Spinal cord (tissue), 9 donors: ENCODE measurements at regions not wholly inside any gene's neighbourhood (a gene's known extent, or its start where the extent isn't known, plus 50 kb on each side); places are given as distances from the start of the nearest gene placed in this dataset.

Experiments used
- DNase-seq, 6 donors: peaks; one replicate each; pipeline versions ENCODE4 v3.0.0 to v3.0.0-alpha.2; 2013 to 2015; ENCODE audit warnings: low spot score in 6 of 6, low read depth in 4 of 6
- H3K27ac ChIP-seq: one replicate; pipeline ENCODE4 v1.5.1; 2013; ENCODE audit warnings: low read depth, low read length, control low read depth
- H3K27me3 ChIP-seq: one replicate; pipeline ENCODE4 v1.6.1; 2013; ENCODE audit warnings: low read length; ENCODE audit not compliant: control insufficient read depth, insufficient read depth
- H3K36me3 ChIP-seq: one replicate; pipeline ENCODE4 v1.6.1; 2013; ENCODE audit warnings: low read length; ENCODE audit not compliant: control insufficient read depth, insufficient read depth
- H3K4me1 ChIP-seq: one replicate; pipeline ENCODE4 v1.6.1; 2013; ENCODE audit warnings: low read length; ENCODE audit not compliant: control insufficient read depth, insufficient read depth
- H3K4me3 ChIP-seq: one replicate; pipeline ENCODE4 v1.5.1; 2013; ENCODE audit warnings: low read depth, low read length, control low read depth
- H3K9me3 ChIP-seq: one replicate; pipeline ENCODE4 v1.6.1; 2013; ENCODE audit warnings: low read length; ENCODE audit not compliant: control insufficient read depth, insufficient read depth
- WGBS: methylation state at CpG from one replicate; pipeline ENCODE4 v1.1.5; 2013; ENCODE audit warnings: missing lambda C conversion rate; ENCODE audit not compliant: insufficient coverage; 5-methylcytosine and 5-hydroxymethylcytosine counted together
- donor health status: healthy.

DNA sequence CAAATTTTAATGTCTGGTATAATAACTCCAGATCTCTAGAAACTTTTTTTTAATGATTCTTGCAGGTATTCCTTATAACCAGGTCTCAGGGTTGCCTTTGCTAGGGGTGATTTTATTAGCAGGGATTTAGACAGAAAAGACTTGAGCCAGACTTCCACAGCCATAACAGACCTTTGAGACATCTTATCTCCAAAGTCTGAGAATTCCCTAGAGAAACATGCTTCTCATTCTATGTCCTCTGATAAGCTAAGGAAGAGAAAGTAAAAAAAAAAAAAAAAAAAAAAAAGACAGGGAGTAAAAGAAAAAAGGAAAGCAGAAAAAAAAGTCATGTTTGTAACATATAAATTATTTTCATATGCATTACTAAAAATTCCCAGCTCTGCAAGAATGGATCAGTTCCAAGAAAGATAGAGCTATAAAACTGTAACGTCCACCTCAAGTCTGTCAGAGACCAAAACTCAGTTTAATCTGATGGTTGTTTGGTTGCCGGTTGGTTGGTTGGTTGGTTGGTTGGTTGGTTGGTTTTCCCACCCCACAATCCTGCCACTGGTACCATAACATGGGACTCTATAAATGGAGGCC, 153.8 kb downstream of the COL6A3 start:
- Histone ChIP-seq H3K27ac (no peak overlapping the region), H3K4me1 (no peaks in the 10 kb centered on the region), H3K9me3 (no peaks in the 10 kb centered on the region), H3K36me3 (no peaks in the 10 kb centered on the region), H3K27me3 (no peaks in the 10 kb centered on the region), H3K4me3 (no peak overlapping the region)
- no CpG with 5 or more reads among the region's 2 CpGs for WGBS
- DNase-seq = no peak

DNA sequence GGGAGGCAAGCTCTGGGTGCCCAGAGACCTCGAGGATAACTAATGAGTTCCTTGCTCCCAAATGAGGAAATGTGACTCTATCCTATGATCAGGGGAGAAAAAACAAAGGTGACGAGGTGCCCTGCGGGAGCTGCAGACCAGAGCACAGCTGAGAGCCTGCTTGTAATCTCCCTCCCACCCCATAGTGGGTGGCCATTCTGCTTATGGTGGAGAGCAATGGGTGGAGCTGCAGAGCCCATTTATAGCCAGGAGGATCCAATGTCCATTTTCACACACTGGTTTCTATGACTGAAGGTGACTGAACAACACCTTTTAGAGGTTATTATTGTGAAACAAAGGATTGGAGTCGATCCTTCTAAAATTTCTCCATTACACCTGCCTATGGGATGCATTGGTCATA, 153.3 kb downstream of the COL6A3 start:
- no peak for DNase-seq
- Histone ChIP-seq H3K4me3 (no peak overlapping the region), H3K36me3 (no peaks in the 10 kb centered on the region), H3K9me3 (no peaks in the 10 kb centered on the region), H3K27ac (no peak overlapping the region), H3K4me1 (no peaks in the 10 kb centered on the region), H3K27me3 (no peaks in the 10 kb centered on the region)
- no CpG with 5 or more reads among the region's 4 CpGs for WGBS

DNA sequence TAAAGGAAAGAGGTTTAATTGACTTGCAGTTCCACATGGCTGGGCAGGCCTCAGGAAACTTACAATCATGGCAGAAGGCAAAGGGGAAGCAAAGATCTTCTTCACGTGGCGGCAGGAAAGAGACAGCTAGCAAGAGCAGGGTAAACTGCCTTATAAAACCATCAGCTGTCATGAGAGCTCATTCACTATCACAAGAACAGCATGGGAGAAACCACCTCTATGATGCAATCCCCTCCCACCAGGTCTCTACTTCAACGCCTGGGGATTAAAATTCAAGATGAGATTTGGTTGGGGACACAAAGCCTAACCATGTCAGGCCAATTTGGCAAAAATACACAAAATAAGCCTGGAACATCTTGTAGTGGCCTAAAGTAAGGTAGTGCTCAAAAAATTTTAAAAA, 152.6 kb downstream of the COL6A3 start:
- H3K36me3 ChIP-seq = no peaks in the 10 kb centered on the region
- H3K9me3 ChIP-seq = no peaks in the 10 kb centered on the region
- no peaks in the 10 kb centered on the region for H3K4me1 ChIP-seq
- no peak overlapping the region for H3K4me3 ChIP-seq
- no peak for DNase-seq
- WGBS = 93% methylated on average over 2 of the region's 3 CpGs
- no peaks in the 10 kb centered on the region for H3K27me3 ChIP-seq
- H3K27ac ChIP-seq = no peak overlapping the region

DNA sequence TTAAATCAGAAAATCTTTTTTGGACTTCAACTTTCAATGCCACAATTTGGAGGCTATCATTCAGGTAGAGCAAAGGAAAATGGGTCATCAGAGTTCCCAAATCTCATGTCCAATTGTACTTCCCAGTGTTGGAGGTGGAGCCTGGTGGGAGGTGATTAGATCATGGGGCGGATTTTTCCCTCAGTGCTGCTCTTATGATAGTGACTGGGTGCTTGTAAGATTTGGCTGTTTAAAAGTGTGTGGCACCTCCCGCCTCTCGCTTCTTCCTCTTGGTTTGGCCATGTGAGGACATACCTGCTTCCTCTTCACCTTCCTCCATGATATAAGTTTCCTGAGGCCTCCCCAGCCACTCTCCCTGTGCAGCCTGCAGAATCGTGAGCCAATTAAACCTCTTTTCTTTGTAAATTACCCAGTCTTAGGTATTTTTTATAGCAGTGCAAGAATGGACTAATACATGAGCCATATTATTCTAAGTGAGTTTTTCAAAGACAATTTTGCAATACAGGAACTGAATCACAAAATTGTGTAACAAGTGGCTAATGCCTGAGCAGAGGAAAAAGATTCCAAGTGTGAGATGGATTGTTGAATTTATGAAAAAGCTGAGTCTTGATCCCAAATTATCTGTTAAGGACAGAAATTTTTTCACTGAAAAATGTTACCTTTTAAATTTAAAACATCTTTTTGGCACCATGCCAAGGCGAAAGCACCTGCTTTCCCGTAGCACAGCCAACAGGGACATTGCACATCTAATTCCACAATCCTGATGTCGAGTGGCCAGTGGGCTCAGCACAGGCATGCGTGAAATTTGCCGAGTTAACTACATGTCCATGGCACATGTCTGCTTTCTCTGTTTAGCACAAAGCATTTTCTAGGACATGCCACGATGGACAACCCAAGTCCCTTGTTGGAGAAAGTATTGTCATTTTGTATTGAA, 150.9 kb downstream of the COL6A3 start:
- Histone ChIP-seq H3K36me3 (no peaks in the 10 kb centered on the region), H3K27ac (no peak overlapping the region), H3K9me3 (no peaks in the 10 kb centered on the region), H3K4me1 (no peaks in the 10 kb centered on the region), H3K4me3 (no peak overlapping the region), H3K27me3 (no peaks in the 10 kb centered on the region)
- no peak for DNase-seq
- 78% methylated on average over 5 of the region's 10 CpGs for WGBS

DNA sequence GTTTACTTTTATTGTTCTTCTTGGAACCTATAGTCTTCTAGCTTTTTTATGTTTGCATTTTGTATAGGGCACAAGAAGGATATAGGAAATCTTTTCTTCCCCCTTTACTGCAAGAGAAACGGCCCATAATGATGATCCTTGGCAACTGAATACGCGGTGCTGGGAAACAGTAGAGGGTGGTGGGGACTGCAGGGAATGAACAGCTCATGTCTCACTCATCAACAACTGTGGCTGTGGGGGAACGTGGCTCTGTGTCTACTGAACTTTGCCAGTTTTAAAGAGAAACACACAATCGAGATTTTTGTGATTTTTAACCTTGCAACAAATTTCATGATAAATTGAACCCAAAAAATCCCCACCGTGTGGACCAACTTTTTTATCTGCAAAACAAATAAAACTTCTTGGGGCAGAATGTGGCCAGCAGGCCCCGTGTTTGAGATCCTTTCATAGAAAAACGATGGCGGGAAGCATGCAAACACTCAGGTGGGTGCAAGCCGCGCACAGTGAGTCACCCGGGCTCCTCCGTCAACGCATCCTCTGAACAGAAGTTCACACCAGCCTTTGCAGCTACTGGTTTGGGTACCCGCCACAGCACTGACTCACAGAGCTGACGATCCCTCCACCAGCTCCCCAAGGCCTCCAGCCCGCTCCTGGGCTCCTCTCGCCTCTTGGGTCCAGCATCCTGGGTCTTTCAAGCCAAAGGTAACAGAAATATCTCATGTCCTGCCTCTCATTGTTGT, 149.3 kb downstream of the COL6A3 start:
- H3K27me3 ChIP-seq = no peaks in the 10 kb centered on the region
- no peak overlapping the region for H3K4me3 ChIP-seq
- no peak for DNase-seq
- H3K27ac ChIP-seq = no peak overlapping the region
- peaks cover 2% of the 10 kb centered on the region for H3K4me1 ChIP-seq
- no peaks in the 10 kb centered on the region for H3K36me3 ChIP-seq
- no peaks in the 10 kb centered on the region for H3K9me3 ChIP-seq
- 82% methylated on average over 16 of the region's 18 CpGs for WGBS

DNA sequence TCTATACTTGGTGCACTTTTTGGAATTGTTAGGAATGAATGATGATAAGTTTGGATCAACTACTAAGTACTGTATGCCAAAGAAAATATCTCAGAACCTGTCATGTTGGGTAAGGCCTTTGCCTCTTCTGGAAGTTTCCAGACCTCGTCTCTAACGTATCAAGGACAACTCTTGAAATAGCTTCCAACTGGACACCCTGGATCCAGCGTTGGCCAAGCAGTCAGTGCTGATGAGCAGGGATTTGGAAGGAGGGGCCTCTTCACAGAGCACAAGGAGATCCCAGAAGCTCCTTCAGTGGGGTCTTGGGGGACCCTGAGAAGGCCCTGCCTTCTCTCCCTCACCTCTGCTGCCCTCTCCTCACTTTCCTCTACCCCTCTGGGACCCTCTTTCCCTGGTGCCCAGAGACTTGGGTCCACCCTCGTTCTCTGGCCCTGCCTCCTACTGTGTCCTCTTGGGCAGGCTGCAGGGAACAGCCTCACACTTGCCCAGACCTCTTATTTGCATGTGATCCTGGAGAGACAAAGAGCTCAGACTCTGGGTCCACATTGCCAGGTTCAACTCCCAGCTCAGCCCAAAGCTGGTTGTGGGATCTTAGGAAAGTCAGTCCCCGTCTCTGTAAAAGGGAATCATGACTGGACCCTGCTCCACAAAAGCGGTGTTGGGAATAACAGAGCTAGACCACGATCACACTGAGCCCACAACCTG, 145.8 kb downstream of the COL6A3 start:
- H3K27me3 ChIP-seq = no peaks in the 10 kb centered on the region
- WGBS = 92% methylated on average over 7 of the region's 7 CpGs
- no peaks in the 10 kb centered on the region for H3K36me3 ChIP-seq
- no peak overlapping the region for H3K4me3 ChIP-seq
- peaks cover 15% of the 10 kb centered on the region for H3K4me1 ChIP-seq
- DNase-seq = no peak
- H3K27ac ChIP-seq = no peak overlapping the region
- no peaks in the 10 kb centered on the region for H3K9me3 ChIP-seq

DNA sequence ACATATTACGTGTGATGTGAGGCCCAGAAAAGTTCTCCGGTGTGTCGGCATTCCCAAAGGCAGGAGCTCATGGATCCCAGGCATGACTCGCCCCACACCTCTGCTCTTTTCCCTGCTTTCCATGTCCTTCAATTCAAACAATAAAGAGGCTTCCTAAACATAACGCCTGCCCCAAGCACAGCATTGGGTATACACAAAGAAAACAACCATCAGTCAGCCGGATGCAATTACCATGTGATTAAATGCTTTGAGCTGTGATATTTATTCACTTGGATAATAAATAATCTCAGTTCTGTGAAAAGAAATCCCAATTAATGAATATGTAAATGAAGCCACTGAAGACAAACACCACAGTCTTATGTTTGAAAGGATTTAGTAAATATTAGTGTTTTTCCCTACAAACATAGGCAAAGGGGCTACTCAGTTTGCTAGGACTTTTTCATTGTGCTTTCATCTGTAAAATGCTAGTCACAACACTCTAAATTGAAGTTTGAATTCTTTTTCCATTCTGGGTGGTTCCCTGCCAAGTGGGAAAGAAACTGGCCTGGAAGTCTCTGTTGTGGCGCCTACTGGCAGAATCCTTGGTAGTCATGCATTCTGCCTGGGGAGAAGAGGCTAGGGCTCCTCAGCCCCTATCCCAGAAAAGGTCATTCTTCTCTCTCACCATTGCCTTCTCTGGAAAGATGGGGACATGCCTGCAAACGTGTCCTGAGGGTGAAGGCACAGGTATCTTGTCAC, 144.7 kb downstream of the COL6A3 start:
- 38% methylated on average over 6 of the region's 8 CpGs for WGBS
- DNase-seq = peak in 2 of 6 donors; percentile 64 to 75
- Histone ChIP-seq H3K27ac (no peak overlapping the region), H3K36me3 (no peaks in the 10 kb centered on the region), H3K9me3 (no peaks in the 10 kb centered on the region), H3K27me3 (no peaks in the 10 kb centered on the region), H3K4me1 (peaks cover 15% of the 10 kb centered on the region), H3K4me3 (no peak overlapping the region)

DNA sequence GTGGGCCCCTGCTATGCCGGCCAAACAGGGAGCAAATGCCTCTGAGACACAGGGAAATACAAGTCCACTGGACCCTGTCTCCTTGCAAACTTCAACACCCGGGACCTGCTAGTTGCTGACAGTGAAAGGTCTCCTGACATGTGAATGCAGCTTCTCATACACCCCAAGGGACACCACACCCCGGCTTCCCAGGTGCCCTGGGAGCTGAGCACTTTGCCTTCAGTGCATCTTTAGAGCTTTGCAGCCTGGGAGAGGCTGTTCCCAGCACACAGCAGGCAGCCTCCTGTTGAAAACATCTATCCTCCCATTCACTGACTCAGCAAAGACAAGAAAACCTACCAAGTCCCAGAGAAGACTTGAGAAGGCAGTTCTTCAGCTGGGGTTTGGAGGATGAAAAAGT, 143.4 kb downstream of the COL6A3 start:
- Histone ChIP-seq H3K27me3 (no peaks in the 10 kb centered on the region), H3K4me3 (no peak overlapping the region), H3K36me3 (no peaks in the 10 kb centered on the region), H3K27ac (no peak overlapping the region), H3K4me1 (peaks cover 15% of the 10 kb centered on the region), H3K9me3 (no peaks in the 10 kb centered on the region)
- 74% methylated on average over 3 of the region's 3 CpGs for WGBS
- no peak for DNase-seq
